Spleen (tissue), 7 donors: ENCODE measurements at regions not wholly inside any gene's neighbourhood (a gene's known extent, or its start where the extent isn't known, plus 50 kb on each side); places are given as distances from the start of the nearest gene placed in this dataset.

Experiments used
- CTCF ChIP-seq, 11 experiments: fragments of 200-600 bp in 7 of 11; fragments of 450-650 bp in 4 of 11; sonication (generic) in 4 of 11; IDR thresholded peaks in 8 of 11; conservative IDR thresholded peaks in 3 of 11; 1 replicate in 7 of 11; 2 replicates in 4 of 11; pipeline versions ENCODE4 v1.4.0 to v1.8.0; 2016 to 2021; ENCODE audit warnings: antibody characterized with exemption in 11 of 11, inconsistent platforms in 4 of 11, mild to moderate bottlenecking in 1 of 11
- POLR2AphosphoS5 ChIP-seq, 3 donors: sonication (generic); formaldehyde crosslinking; IDR thresholded peaks; one replicate each; pipeline ENCODE4 v1.5.1; 2017; ENCODE audit warnings: antibody characterized with exemption in 3 of 3
- donor health status: DM: no; HTN: no; CAD: no; lungs with moderate emphysema.
- donor health status: DM: no; HTN: no; CAD: no.
- donor health status: DM: no; HTN: no; CAD: no.

DNA sequence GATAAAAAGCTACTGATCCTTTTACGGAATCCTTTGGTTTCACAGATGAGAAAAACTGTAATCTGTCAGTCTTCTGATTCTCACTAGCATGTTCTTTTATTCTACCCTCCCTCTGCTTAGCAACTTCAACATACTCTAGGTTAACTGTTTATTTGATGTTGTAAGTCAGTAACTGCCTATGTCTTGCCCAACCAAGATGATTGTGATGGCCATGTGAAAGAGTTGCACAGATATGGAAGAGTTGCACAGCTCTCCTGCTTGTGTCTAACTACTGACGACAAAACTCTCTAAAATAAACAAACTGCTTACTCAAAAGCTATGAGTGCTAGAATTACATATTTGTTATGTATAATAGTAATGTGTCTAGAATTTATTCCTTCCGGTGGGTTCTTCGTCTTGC, 227.3 kb upstream of the DAB2 start:
- no peak for TF ChIP-seq POLR2AphosphoS5 (IDR thresholded peaks at IDR 0.05)
- TF ChIP-seq CTCF (IDR thresholded peaks at IDR 0.05 in 8 of 11, conservative IDR thresholded peaks at IDR 0.05 in 3 of 11): no peak
